GM06990 (cell line): ENCODE measurements at regions not wholly inside any gene's neighbourhood (a gene's known extent, or its start where the extent isn't known, plus 50 kb on each side); places are given as distances from the start of the nearest gene placed in this dataset.

Experiments
- DNase-seq: peaks from one replicate; pipeline ENCODE4 v3.0.0-alpha.2; 2011; ENCODE audit not compliant: insufficient read length; ENCODE audit errors: extremely low read depth
- H3K27me3 ChIP-seq: replicated peaks from 2 replicates; pipeline ENCODE4 v1.6.0; 2011; ENCODE audit warnings: low read length; ENCODE audit not compliant: control insufficient read depth, insufficient read depth
- H3K36me3 ChIP-seq: 2 replicates; pipeline ENCODE4 v1.5.1; 2011; ENCODE audit warnings: low read length; ENCODE audit not compliant: control insufficient read depth, insufficient read depth
- H3K4me3 ChIP-seq: replicated peaks from 2 replicates; pipeline ENCODE4 v1.5.1; 2011; ENCODE audit warnings: low read depth, mild to moderate bottlenecking, control low read depth, low read length
- CTCF ChIP-seq: IDR thresholded peaks from 2 replicates; pipeline ENCODE4 v1.5.1; 2011; ENCODE audit warnings: low read length, control low read depth, mild to moderate bottlenecking, inconsistent platforms; ENCODE audit not compliant: insufficient read depth, poor library complexity, severe bottlenecking

GRCh38 chr16:66193543-66194229, 172.8 kb upstream of the CDH5 start:
- no peak overlapping the region for H3K4me3 ChIP-seq
- no peak for DNase-seq
- H3K27me3 ChIP-seq = no peaks in the 10 kb centered on the region
- TF ChIP-seq CTCF = no peak
- H3K36me3 ChIP-seq = no peaks in the 10 kb centered on the region

DNA sequence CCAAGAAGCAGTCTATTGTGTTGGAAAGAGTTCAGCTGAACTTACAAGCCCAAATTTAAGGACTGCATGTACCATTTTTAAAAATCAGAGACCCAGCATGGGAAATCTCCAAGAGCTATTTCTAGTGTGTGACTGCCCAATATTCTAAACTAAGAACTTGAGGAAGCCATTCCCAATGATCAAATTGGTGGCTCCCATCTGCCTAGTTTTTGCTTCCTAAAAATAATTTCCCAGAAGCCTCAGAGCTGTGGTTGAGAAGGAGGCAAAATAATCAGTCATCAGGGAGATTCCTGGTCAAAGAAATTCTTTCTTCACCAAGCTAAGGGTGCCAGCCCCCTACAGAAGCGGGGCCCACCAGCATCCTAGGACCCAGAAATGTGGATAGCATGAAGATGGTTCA, 176.1 kb upstream of the CDH5 start:
- Histone ChIP-seq H3K36me3 (no peaks in the 10 kb centered on the region), H3K27me3 (no peaks in the 10 kb centered on the region), H3K4me3 (no peak overlapping the region)
- no peak for DNase-seq
- TF ChIP-seq CTCF = no peak

DNA sequence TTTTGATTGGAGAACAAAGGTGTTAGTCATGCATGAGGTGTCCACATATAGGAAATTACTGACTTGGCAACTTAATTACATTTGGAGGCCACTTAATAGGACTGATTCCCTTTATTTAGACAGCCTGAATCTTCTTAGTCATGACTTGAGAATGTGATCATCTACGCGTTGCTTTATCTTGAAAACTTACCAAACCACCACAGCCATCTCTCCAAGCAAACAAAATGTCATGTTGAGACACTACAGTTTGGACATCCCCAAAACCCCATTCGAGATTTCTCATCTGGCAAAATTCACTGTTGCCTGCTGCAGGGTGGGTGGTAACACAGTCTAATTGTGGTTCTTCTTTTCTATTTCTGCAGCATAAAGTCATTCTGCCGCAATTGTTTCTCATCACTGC, 176.5 kb upstream of the CDH5 start:
- DNase-seq = no peak
- no peak for TF ChIP-seq CTCF
- no peaks in the 10 kb centered on the region for H3K36me3 ChIP-seq
- no peak overlapping the region for H3K4me3 ChIP-seq
- no peaks in the 10 kb centered on the region for H3K27me3 ChIP-seq

GRCh38 chr16:66188917-66189725, 177.4 kb upstream of the CDH5 start:
- no peak for DNase-seq
- H3K36me3 ChIP-seq = no peaks in the 10 kb centered on the region
- H3K27me3 ChIP-seq = no peaks in the 10 kb centered on the region
- no peak overlapping the region for H3K4me3 ChIP-seq
- no peak for TF ChIP-seq CTCF

- no peak for DNase-seq
- Histone ChIP-seq H3K27me3 (no peaks in the 10 kb centered on the region), H3K4me3 (no peak overlapping the region), H3K36me3 (no peaks in the 10 kb centered on the region)
- TF ChIP-seq CTCF = no peak
Observed at GRCh38 chr16:66186251-66186785, 180.2 kb upstream of the CDH5 start.
